IPS-NIHi11 (cell line): ENCODE measurements at regions not wholly inside any gene's neighbourhood (a gene's known extent, or its start where the extent isn't known, plus 50 kb on each side); places are given as distances from the start of the nearest gene placed in this dataset.
"Not testable (repeated sequence)": the region's sequence is repeated elsewhere in the genome, so short reads cannot be mapped to it uniquely, and the experiment has no call there.

ENCODE experiments used
- DNase-seq: peaks from one replicate; pipeline ENCODE4 v3.0.0; 2012; ENCODE audit warnings: mixed read lengths, low spot score

GRCh38 chr4:127479031-127479622, 153.6 kb upstream of the INTU start:
- peak; percentile 18 for DNase-seq

GRCh38 chr4:127482049-127482448, 150.7 kb upstream of the INTU start:
- no peak for DNase-seq

GRCh38 chr4:127484117-127484516, 148.6 kb upstream of the INTU start:
- no peak for DNase-seq

GRCh38 chr4:127486248-127486647, 146.5 kb upstream of the INTU start:
- no peak for DNase-seq

GRCh38 chr4:127491571-127491970, 141.2 kb upstream of the INTU start:
- DNase-seq: no peak

- DNase-seq: not testable (repeated sequence)
These were observed 135.9 kb upstream of the INTU start for GRCh38 chr4:127496875-127497274.

GRCh38 chr4:127498366-127498765, 134.4 kb upstream of the INTU start:
- DNase-seq: no peak

- no peak for DNase-seq
These were observed 132.5 kb upstream of the INTU start for GRCh38 chr4:127500242-127500641.

GRCh38 chr4:127501103-127501502, 131.7 kb upstream of the INTU start:
- no peak for DNase-seq

GRCh38 chr4:127503111-127503510, 129.6 kb upstream of the INTU start:
- DNase-seq: peak; percentile 33

- DNase-seq: no peak
These were observed 127.6 kb upstream of the INTU start for GRCh38 chr4:127505203-127505602.

GRCh38 chr4:127506283-127506682, 126.5 kb upstream of the INTU start:
- no peak for DNase-seq

GRCh38 chr4:127509155-127509554, 123.6 kb upstream of the INTU start:
- DNase-seq: no peak

- DNase-seq: not testable (repeated sequence)
These were observed 120.1 kb upstream of the INTU start for GRCh38 chr4:127512672-127513071.

- DNase-seq: not testable (repeated sequence)
These were observed 117.5 kb upstream of the INTU start for GRCh38 chr4:127515259-127515658.

GRCh38 chr4:127518046-127518445, 114.7 kb upstream of the INTU start:
- no peak for DNase-seq

- no peak for DNase-seq
These were observed 111.3 kb upstream of the INTU start for GRCh38 chr4:127521463-127521862.

- no peak for DNase-seq
These were observed 109.4 kb upstream of the INTU start for GRCh38 chr4:127523369-127523768.

GRCh38 chr4:127525608-127526007, 107.1 kb upstream of the INTU start:
- DNase-seq: no peak

GRCh38 chr4:127528302-127528701, 104.5 kb upstream of the INTU start:
- DNase-seq: no peak

- not testable (repeated sequence) for DNase-seq
These were observed 102.9 kb upstream of the INTU start for GRCh38 chr4:127529879-127530278.

GRCh38 chr4:127533028-127533700, 99.6 kb upstream of the INTU start:
- DNase-seq: no peak

- DNase-seq: no peak
These were observed 98.5 kb upstream of the INTU start for GRCh38 chr4:127534041-127534825.
